A673 (cell line): ENCODE measurements at regions not wholly inside any gene's neighbourhood (a gene's known extent, or its start where the extent isn't known, plus 50 kb on each side); places are given as distances from the start of the nearest gene placed in this dataset.
A peak's percentile ranks its signal among the peaks of the same experiment; 100 is the strongest.

Experiments
- BruUV-seq: library from RNA; stranded (reverse); fragments of 400-500 nt; replicated peaks from 2 replicates; lab custom pipeline; 2021; lab: Mats Ljungman, UMichigan
- CTCF ChIA-PET: fragments of 300-600 bp; sonication (Branson Sonifier 250); formaldehyde crosslinking; loops from one replicate; lab custom pipeline; 2022; ENCODE audit warnings: antibody characterized with exemption; lab: Charles Lee
- POLR2A ChIA-PET: fragments of 300-600 bp; sonication (Branson Sonifier 250); formaldehyde crosslinking; loops from one replicate; lab custom pipeline; 2022; ENCODE audit warnings: antibody characterized with exemption; ENCODE audit not compliant: low non-redundant PET; lab: Charles Lee
- DNase-seq: peaks from one replicate; pipeline ENCODE4 v3.0.0-alpha.2; 2015; ENCODE audit warnings: low spot score
- H3K27ac ChIP-seq: fragments of 200-600 bp; sonication (generic); 2 replicates; pipeline ENCODE4 v1.5.1; 2016; ENCODE audit warnings: mixed run types, low read depth, mild to moderate bottlenecking, mixed read lengths, antibody characterized with exemption, low read length; ENCODE audit not compliant: poor library complexity, severe bottlenecking
- H3K27me3 ChIP-seq: fragments of 200-600 bp; sonication (generic); replicated peaks from 2 replicates; pipeline ENCODE4 v1.6.1; 2017; ENCODE audit warnings: mixed run types, low read depth, mild to moderate bottlenecking, mixed read lengths, antibody characterized with exemption, low read length; ENCODE audit not compliant: insufficient read depth, poor library complexity
- H3K36me3 ChIP-seq: fragments of 200-600 bp; sonication (generic); 2 replicates; pipeline ENCODE4 v1.6.1; 2016; ENCODE audit warnings: mixed run types, mild to moderate bottlenecking, mixed read lengths, antibody characterized with exemption, low read length; ENCODE audit not compliant: insufficient read depth, poor library complexity, severe bottlenecking
- H3K4me1 ChIP-seq: fragments of 200-600 bp; sonication (generic); 2 replicates; pipeline ENCODE4 v1.6.1; 2017; ENCODE audit warnings: mixed run types, mild to moderate bottlenecking, mixed read lengths, antibody characterized with exemption, low read length; ENCODE audit not compliant: insufficient read depth, poor library complexity, severe bottlenecking
- H3K4me3 ChIP-seq: fragments of 200-600 bp; sonication (generic); 2 replicates; pipeline ENCODE4 v1.5.1; 2016; ENCODE audit warnings: low read depth, mixed run types, mild to moderate bottlenecking, mixed read lengths, low read length; ENCODE audit not compliant: poor library complexity, severe bottlenecking
- H3K9me3 ChIP-seq: fragments of 200-600 bp; sonication (generic); 2 replicates; pipeline ENCODE4 v1.6.1; 2016; ENCODE audit warnings: mixed run types, low read depth, mild to moderate bottlenecking, mixed read lengths, antibody characterized with exemption, low read length; ENCODE audit not compliant: poor library complexity, severe bottlenecking
- EZH2 ChIP-seq: fragments of 200-600 bp; sonication (generic); IDR thresholded peaks from 2 replicates; pipeline ENCODE4 v1.6.1; 2017; ENCODE audit warnings: borderline replicate concordance, low read depth, mild to moderate bottlenecking, mixed read lengths, antibody characterized with exemption, low read length; ENCODE audit not compliant: poor library complexity, severe bottlenecking
- intact Hi-C: fragments of 100-400 bp; cut with micrococcal nuclease; formaldehyde crosslinking; loops from one replicate; pipeline ENCODE4 v1.10.0; 2022; ENCODE audit not compliant: unreplicated experiment
- TF ChIP-seq, protein P1 (sequence below): fragments of 300-800, 200-600 bp; sonication (generic); conservative IDR thresholded peaks from 2 replicates; pipeline ENCODE4 v1.5.1; 2017; ENCODE audit warnings: low read depth, mild to moderate bottlenecking, antibody characterized with exemption, low read length, moderate library complexity, mixed read lengths

- TF ChIP-seq EZH2, result no peak
- POLR2A ChIA-PET, result no interaction called here
- intact Hi-C loops, result no loop called here
- Histone ChIP-seq H3K4me3 (no peak overlapping the region), H3K27ac (no peak overlapping the region), H3K4me1 (peaks cover 7% of the 10 kb centered on the region), H3K27me3 (no peaks in the 10 kb centered on the region), H3K36me3 (no peaks in the 10 kb centered on the region), H3K9me3 (no peaks in the 10 kb centered on the region)
- no TSS peak for BruUV-seq
- no peak for DNase-seq
- CTCF ChIA-PET, result interaction anchor here (0.7 kb wide), 1 partner anchor 770 kb away, joined by 3 read pairs; no protein-coding TSS in a partner anchor
Measured at GRCh38 chr4:123937581-123937980, 541.0 kb downstream of the SPRY1 start.

DNA sequence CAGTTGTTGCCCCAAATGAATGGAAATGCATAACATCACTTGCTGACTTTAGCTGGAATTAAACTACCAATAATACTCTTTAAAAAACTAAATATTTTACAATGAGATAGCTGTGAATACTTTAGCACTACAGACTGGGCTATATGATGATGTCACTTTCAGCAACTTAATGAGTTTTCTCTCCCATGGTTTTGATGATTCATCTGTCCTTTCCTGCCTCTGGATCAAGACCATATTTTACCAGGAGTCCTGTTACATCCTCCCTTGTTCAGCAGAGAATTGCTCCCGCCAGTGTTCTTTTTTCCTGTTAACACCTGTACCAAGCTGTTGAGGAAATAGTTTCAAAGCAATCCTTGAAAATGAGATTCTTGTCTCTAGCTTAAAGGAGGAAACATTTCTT, 543.0 kb downstream of the SPRY1 start:
- no peaks in the 10 kb centered on the region for H3K36me3 ChIP-seq
- H3K4me1 ChIP-seq, result peaks cover 7% of the 10 kb centered on the region
- no peak overlapping the region for H3K27ac ChIP-seq
- no peaks in the 10 kb centered on the region for H3K9me3 ChIP-seq
- no peaks in the 10 kb centered on the region for H3K27me3 ChIP-seq
- peak; percentile 52 for DNase-seq
- ChIA-PET CTCF (no interaction called here), POLR2A (no interaction called here)
- intact Hi-C loops, result no loop called here
- no peak for TF ChIP-seq EZH2
- TF ChIP-seq, protein P1, sequence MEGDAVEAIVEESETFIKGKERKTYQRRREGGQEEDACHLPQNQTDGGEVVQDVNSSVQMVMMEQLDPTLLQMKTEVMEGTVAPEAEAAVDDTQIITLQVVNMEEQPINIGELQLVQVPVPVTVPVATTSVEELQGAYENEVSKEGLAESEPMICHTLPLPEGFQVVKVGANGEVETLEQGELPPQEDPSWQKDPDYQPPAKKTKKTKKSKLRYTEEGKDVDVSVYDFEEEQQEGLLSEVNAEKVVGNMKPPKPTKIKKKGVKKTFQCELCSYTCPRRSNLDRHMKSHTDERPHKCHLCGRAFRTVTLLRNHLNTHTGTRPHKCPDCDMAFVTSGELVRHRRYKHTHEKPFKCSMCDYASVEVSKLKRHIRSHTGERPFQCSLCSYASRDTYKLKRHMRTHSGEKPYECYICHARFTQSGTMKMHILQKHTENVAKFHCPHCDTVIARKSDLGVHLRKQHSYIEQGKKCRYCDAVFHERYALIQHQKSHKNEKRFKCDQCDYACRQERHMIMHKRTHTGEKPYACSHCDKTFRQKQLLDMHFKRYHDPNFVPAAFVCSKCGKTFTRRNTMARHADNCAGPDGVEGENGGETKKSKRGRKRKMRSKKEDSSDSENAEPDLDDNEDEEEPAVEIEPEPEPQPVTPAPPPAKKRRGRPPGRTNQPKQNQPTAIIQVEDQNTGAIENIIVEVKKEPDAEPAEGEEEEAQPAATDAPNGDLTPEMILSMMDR, result no peak
- BruUV-seq, result no TSS peak
- no peak overlapping the region for H3K4me3 ChIP-seq

GRCh38 chr4:123940604-123941003, 544.0 kb downstream of the SPRY1 start:
- no peaks in the 10 kb centered on the region for H3K36me3 ChIP-seq
- BruUV-seq, result no TSS peak
- CTCF ChIA-PET, result no interaction called here
- H3K9me3 ChIP-seq, result no peaks in the 10 kb centered on the region
- no peak for DNase-seq
- POLR2A ChIA-PET, result no interaction called here
- H3K27me3 ChIP-seq, result no peaks in the 10 kb centered on the region
- H3K27ac ChIP-seq, result no peak overlapping the region
- peaks cover 7% of the 10 kb centered on the region for H3K4me1 ChIP-seq
- intact Hi-C loops, result no loop called here
- TF ChIP-seq EZH2, result no peak
- TF ChIP-seq, protein P1, result no peak
- no peak overlapping the region for H3K4me3 ChIP-seq

GRCh38 chr4:123941306-123941705, 544.7 kb downstream of the SPRY1 start:
- TF ChIP-seq, protein P1, result no peak
- no peak for TF ChIP-seq EZH2
- Histone ChIP-seq H3K27me3 (no peaks in the 10 kb centered on the region), H3K36me3 (no peaks in the 10 kb centered on the region), H3K9me3 (no peaks in the 10 kb centered on the region), H3K27ac (no peak overlapping the region), H3K4me3 (no peak overlapping the region), H3K4me1 (peaks cover 4% of the 10 kb centered on the region)
- no peak for DNase-seq
- BruUV-seq, result no TSS peak
- ChIA-PET POLR2A (no interaction called here), CTCF (no interaction called here)
- intact Hi-C loops, result no loop called here
